ENCODE measurements at regions not wholly inside any gene's neighbourhood (a gene's known extent, or its start where the extent isn't known, plus 50 kb on each side); places are given as distances from the start of the nearest gene placed in this dataset.
A peak's percentile ranks its signal among the peaks of the same experiment; 100 is the strongest.

DNA sequence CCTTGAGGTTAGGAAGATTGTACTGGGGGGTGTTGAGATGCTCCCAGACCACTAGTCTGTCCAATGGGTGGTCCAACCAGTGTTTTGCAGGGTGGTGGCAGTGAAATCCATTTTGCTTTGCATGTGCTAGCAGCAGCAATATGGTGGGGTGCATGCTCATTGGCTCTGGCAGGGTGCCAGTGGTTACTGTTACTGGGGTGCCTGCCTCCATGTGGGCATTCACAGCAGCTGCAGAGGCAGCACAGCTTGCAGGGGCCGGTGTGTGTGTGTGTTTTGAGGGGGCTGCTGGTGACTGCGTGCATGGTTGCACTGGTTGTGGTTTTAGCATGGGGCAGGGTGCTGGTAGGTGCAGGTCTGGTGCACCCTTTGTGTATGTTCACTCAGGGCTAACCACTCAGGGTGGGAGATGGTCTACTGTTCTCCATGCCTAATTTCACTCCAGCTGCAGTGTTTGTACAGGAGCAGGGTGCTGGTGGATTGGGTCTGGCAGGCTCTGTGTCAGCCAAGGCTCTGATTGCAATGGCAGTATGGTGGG lies 265.4 kb downstream of the NUP35 start:
- POLR2A ChIA-PET: no interaction called here
- Histone ChIP-seq H3K4me1 (replicated peaks in 1 of 2; ENCODE audit: control insufficient read depth in 2 of 2, insufficient read depth in 2 of 2, low read length in 2 of 2) (no peaks in the 10 kb centered on the region), H2AFZ (ENCODE audit: low read depth, low read length) (no peak overlapping the region), H3K36me3 (ENCODE audit: control insufficient read depth, insufficient read depth, low read length) (no peaks in the 10 kb centered on the region), H3K27me3 (ENCODE audit: control insufficient read depth in 2 of 2, insufficient read depth in 2 of 2, low read length in 2 of 2) (no peaks in the 10 kb centered on the region), H3K9ac (ENCODE audit: insufficient read depth in 1 of 2, low read depth in 2 of 2, low read length in 2 of 2) (no peak overlapping the region), H4K20me1 (replicated peaks; ENCODE audit: control insufficient read depth, insufficient read depth, low read length) (no peaks in the 10 kb centered on the region), H3K27ac (ENCODE audit: extremely low read depth, low read depth, low read length) (no peak overlapping the region), H3K9me3 (replicated peaks; ENCODE audit: control insufficient read depth, insufficient read depth, low read depth, low read length) (0 out of 2 replicates have a peak, but pooled peaks cover 2% of the 10 kb centered on the region), H3K9me1 (ENCODE audit: control insufficient read depth, insufficient read depth, low read length) (no peaks in the 10 kb centered on the region), H3K79me2 (ENCODE audit: control insufficient read depth, insufficient read depth, low read length) (no peaks in the 10 kb centered on the region), H3K4me2 (ENCODE audit: insufficient read depth, low read length) (no peak overlapping the region), H3K4me3 (no peak overlapping the region)
- FAIRE-seq (no peak), ATAC-seq (no peak), DNase-seq (ENCODE audit: extremely low read depth in 1 of 4, low spot score in 3 of 4) (no peak)
- TF ChIP-seq, protein P1, sequence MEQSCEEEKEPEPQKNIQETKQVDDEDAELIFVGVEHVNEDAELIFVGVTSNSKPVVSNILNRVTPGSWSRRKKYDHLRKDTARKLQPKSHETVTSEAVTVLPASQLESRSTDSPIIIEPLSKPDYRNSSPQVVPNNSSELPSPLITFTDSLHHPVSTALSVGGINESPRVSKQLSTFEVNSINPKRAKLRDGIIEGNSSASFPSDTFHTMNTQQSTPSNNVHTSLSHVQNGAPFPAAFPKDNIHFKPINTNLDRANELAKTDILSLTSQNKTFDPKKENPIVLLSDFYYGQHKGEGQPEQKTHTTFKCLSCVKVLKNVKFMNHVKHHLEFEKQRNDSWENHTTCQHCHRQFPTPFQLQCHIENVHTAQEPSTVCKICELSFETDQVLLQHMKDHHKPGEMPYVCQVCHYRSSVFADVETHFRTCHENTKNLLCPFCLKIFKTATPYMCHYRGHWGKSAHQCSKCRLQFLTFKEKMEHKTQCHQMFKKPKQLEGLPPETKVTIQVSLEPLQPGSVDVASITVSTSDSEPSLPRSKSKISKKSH (CRISPR knock-in tag; IDR thresholded peaks at IDR 0.05): no peak
- TF ChIP-seq NFIC (IDR thresholded peaks at IDR 0.05): peak; percentile 56; the same call in 1 of the 2 replicates
- TF ChIP-seq CXXC5 (CRISPR knock-in tag; IDR thresholded peaks at IDR 0.05): no peak
- no peak for TF ChIP-seq DIDO1 (tag; IDR thresholded peaks at IDR 0.05; ENCODE audit: low read depth)
- TF ChIP-seq NFATC3 (IDR thresholded peaks at IDR 0.05): no peak
- TF ChIP-seq, protein P2, sequence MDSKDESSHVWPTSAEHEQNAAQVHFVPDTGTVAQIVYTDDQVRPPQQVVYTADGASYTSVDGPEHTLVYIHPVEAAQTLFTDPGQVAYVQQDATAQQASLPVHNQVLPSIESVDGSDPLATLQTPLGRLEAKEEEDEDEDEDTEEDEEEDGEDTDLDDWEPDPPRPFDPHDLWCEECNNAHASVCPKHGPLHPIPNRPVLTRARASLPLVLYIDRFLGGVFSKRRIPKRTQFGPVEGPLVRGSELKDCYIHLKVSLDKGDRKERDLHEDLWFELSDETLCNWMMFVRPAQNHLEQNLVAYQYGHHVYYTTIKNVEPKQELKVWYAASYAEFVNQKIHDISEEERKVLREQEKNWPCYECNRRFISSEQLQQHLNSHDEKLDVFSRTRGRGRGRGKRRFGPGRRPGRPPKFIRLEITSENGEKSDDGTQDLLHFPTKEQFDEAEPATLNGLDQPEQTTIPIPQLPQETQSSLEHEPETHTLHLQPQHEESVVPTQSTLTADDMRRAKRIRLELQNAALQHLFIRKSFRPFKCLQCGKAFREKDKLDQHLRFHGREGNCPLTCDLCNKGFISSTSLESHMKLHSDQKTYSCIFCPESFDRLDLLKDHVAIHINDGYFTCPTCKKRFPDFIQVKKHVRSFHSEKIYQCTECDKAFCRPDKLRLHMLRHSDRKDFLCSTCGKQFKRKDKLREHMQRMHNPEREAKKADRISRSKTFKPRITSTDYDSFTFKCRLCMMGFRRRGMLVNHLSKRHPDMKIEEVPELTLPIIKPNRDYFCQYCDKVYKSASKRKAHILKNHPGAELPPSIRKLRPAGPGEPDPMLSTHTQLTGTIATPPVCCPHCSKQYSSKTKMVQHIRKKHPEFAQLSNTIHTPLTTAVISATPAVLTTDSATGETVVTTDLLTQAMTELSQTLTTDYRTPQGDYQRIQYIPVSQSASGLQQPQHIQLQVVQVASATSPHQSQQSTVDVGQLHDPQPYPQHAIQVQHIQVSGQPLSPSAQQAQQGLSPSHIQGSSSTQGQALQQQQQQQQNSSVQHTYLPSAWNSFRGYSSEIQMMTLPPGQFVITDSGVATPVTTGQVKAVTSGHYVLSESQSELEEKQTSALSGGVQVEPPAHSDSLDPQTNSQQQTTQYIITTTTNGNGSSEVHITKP (IDR thresholded peaks at IDR 0.05; ENCODE audit: partially characterized antibody): no peak
- no peak for TF ChIP-seq PHB2 (IDR thresholded peaks at IDR 0.05; ENCODE audit: low read depth)
- TF ChIP-seq, protein P3, sequence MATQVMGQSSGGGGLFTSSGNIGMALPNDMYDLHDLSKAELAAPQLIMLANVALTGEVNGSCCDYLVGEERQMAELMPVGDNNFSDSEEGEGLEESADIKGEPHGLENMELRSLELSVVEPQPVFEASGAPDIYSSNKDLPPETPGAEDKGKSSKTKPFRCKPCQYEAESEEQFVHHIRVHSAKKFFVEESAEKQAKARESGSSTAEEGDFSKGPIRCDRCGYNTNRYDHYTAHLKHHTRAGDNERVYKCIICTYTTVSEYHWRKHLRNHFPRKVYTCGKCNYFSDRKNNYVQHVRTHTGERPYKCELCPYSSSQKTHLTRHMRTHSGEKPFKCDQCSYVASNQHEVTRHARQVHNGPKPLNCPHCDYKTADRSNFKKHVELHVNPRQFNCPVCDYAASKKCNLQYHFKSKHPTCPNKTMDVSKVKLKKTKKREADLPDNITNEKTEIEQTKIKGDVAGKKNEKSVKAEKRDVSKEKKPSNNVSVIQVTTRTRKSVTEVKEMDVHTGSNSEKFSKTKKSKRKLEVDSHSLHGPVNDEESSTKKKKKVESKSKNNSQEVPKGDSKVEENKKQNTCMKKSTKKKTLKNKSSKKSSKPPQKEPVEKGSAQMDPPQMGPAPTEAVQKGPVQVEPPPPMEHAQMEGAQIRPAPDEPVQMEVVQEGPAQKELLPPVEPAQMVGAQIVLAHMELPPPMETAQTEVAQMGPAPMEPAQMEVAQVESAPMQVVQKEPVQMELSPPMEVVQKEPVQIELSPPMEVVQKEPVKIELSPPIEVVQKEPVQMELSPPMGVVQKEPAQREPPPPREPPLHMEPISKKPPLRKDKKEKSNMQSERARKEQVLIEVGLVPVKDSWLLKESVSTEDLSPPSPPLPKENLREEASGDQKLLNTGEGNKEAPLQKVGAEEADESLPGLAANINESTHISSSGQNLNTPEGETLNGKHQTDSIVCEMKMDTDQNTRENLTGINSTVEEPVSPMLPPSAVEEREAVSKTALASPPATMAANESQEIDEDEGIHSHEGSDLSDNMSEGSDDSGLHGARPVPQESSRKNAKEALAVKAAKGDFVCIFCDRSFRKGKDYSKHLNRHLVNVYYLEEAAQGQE (IDR thresholded peaks at IDR 0.05; ENCODE audit: borderline replicate concordance): no peak
- TF ChIP-seq, protein P3 (CRISPR knock-in tag; IDR thresholded peaks at IDR 0.05; ENCODE audit: low read depth): no peak
- TF ChIP-seq SETDB1 (IDR thresholded peaks at IDR 0.05; ENCODE audit: low read length): no peak
- CTCF ChIA-PET (ENCODE audit: low intra/inter-chr PET ratio): no interaction called here
- intact Hi-C loops (cut with micrococcal nuclease): no loop called here
- in situ Hi-C loops (cut with MboI): no loop called here
- 0% methylated on average over 2 of the region's 2 CpGs for WGBS (ENCODE audit: insufficient coverage, low coverage, missing lambda C conversion rate)
- BruUV-seq (replicated peaks): no TSS peak
